NCI-H226 (cell line): ENCODE measurements at regions not wholly inside any gene's neighbourhood (a gene's known extent, or its start where the extent isn't known, plus 50 kb on each side); places are given as distances from the start of the nearest gene placed in this dataset.
"Not testable (repeated sequence)": the region's sequence is repeated elsewhere in the genome, so short reads cannot be mapped to it uniquely, and the experiment has no call there.

Experiments
- DNase-seq: peaks from one replicate; pipeline ENCODE4 v3.0.0-alpha.2; 2015

- DNase-seq = no peak
Observed at GRCh38 chr1:211206981-211207380, 52.2 kb upstream of the RCOR3 start.

- no peak for DNase-seq
Observed at GRCh38 chr1:211200311-211200710, 58.9 kb upstream of the RCOR3 start.

GRCh38 chr1:211198880-211199279, 60.3 kb upstream of the RCOR3 start:
- DNase-seq = no peak

- peak; percentile 51 for DNase-seq
Observed at GRCh38 chr1:211198111-211198510, 61.1 kb upstream of the RCOR3 start.

GRCh38 chr1:211196880-211197279, 62.3 kb upstream of the RCOR3 start:
- DNase-seq = no peak

GRCh38 chr1:211194826-211195225, 60.9 kb upstream of the KCNH1 start:
- DNase-seq = no peak

- no peak for DNase-seq
Observed at GRCh38 chr1:211192227-211192626, 58.3 kb upstream of the KCNH1 start.

GRCh38 chr1:211188721-211189120, 54.8 kb upstream of the KCNH1 start:
- DNase-seq = not testable (repeated sequence)

GRCh38 chr1:211183747-211184313, 49.9 kb upstream of the KCNH1 start:
- no peak for DNase-seq
